Glutamatergic neuron (in vitro differentiated cells): ENCODE measurements at regions not wholly inside any gene's neighbourhood (a gene's known extent, or its start where the extent isn't known, plus 50 kb on each side); places are given as distances from the start of the nearest gene placed in this dataset.
"Not testable (repeated sequence)": the region's sequence is repeated elsewhere in the genome, so short reads cannot be mapped to it uniquely, and the experiment has no call there.

ENCODE experiments used
- DNase-seq: peaks from one replicate; pipeline ENCODE4 v3.0.0; 2022
- H3K27ac Mint-ChIP-seq: one replicate; pipeline ENCODE4 v1.8.0; 2020; ENCODE audit warnings: mild to moderate bottlenecking, mixed read lengths, inconsistent platforms; ENCODE audit not compliant: unreplicated experiment
- H3K27me3 Mint-ChIP-seq: one replicate; pipeline ENCODE4 v1.8.0; 2020; ENCODE audit warnings: mild to moderate bottlenecking, moderate library complexity, mixed read lengths, inconsistent platforms; ENCODE audit not compliant: unreplicated experiment
- H3K36me3 Mint-ChIP-seq: one replicate; pipeline ENCODE4 v1.8.0; 2020; ENCODE audit warnings: mild to moderate bottlenecking, mixed read lengths, inconsistent platforms; ENCODE audit not compliant: unreplicated experiment
- H3K4me1 Mint-ChIP-seq: one replicate; pipeline ENCODE4 v1.8.0; 2020; ENCODE audit warnings: mild to moderate bottlenecking, low read depth, mixed read lengths, inconsistent platforms; ENCODE audit not compliant: unreplicated experiment
- H3K4me3 Mint-ChIP-seq: one replicate; pipeline ENCODE4 v1.8.0; 2020; ENCODE audit warnings: mild to moderate bottlenecking, mixed read lengths, inconsistent platforms; ENCODE audit not compliant: unreplicated experiment
- H3K9me3 Mint-ChIP-seq: one replicate; pipeline ENCODE4 v1.8.0; 2020; ENCODE audit warnings: mild to moderate bottlenecking, moderate library complexity, mixed read lengths, inconsistent platforms; ENCODE audit not compliant: unreplicated experiment
- TF ChIP-seq, protein P1 (sequence below): fragments of 200-600 bp; sonication (generic); IDR thresholded peaks from one replicate; pipeline ENCODE4 v1.5.0; 2021; ENCODE audit not compliant: partially characterized antibody, unreplicated experiment

DNA sequence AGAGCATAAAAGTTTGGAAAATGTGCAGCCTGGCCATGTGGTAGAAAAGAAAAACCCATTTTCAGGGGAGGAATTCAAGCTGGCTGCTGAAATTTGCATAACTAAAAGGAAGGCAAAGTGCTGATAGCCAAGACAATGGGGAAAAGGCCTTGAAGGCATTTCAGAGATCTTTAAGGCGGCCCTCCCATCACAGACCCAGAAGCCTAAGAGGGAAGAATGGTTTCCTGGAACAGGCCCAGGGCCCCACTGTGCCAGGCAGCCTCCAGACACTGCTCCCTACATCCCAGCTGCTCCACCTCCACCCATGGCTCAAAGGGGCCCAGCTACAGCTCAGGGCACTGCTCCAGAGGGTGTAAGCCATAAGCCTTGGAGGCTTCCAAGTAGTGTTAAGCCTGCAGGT is 158.0 kb upstream of the PRDX4 start:
- H3K4me3 Mint-ChIP-seq: no peak overlapping the region
- TF ChIP-seq, protein P1, sequence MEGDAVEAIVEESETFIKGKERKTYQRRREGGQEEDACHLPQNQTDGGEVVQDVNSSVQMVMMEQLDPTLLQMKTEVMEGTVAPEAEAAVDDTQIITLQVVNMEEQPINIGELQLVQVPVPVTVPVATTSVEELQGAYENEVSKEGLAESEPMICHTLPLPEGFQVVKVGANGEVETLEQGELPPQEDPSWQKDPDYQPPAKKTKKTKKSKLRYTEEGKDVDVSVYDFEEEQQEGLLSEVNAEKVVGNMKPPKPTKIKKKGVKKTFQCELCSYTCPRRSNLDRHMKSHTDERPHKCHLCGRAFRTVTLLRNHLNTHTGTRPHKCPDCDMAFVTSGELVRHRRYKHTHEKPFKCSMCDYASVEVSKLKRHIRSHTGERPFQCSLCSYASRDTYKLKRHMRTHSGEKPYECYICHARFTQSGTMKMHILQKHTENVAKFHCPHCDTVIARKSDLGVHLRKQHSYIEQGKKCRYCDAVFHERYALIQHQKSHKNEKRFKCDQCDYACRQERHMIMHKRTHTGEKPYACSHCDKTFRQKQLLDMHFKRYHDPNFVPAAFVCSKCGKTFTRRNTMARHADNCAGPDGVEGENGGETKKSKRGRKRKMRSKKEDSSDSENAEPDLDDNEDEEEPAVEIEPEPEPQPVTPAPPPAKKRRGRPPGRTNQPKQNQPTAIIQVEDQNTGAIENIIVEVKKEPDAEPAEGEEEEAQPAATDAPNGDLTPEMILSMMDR: no peak
- no peaks in the 10 kb centered on the region for H3K9me3 Mint-ChIP-seq
- H3K27ac Mint-ChIP-seq: no peak overlapping the region
- no peaks in the 10 kb centered on the region for H3K27me3 Mint-ChIP-seq
- H3K4me1 Mint-ChIP-seq: peaks cover 13% of the 10 kb centered on the region
- DNase-seq: no peak
- H3K36me3 Mint-ChIP-seq: no peaks in the 10 kb centered on the region

GRCh38 chrX:23511793-23512192 is 155.5 kb upstream of the PRDX4 start:
- H3K27me3 Mint-ChIP-seq: no peaks in the 10 kb centered on the region
- H3K27ac Mint-ChIP-seq: no peak overlapping the region
- H3K36me3 Mint-ChIP-seq: no peaks in the 10 kb centered on the region
- H3K4me1 Mint-ChIP-seq: peaks cover 7% of the 10 kb centered on the region
- no peak for DNase-seq
- TF ChIP-seq, protein P1: no peak
- H3K4me3 Mint-ChIP-seq: no peak overlapping the region
- H3K9me3 Mint-ChIP-seq: no peaks in the 10 kb centered on the region

GRCh38 chrX:23513121-23513520 is 154.2 kb upstream of the PRDX4 start:
- TF ChIP-seq, protein P1: no peak
- DNase-seq: no peak
- H3K4me3 Mint-ChIP-seq: no peak overlapping the region
- H3K27me3 Mint-ChIP-seq: no peaks in the 10 kb centered on the region
- H3K27ac Mint-ChIP-seq: no peak overlapping the region
- H3K36me3 Mint-ChIP-seq: no peaks in the 10 kb centered on the region
- H3K9me3 Mint-ChIP-seq: no peaks in the 10 kb centered on the region
- H3K4me1 Mint-ChIP-seq: peaks cover 7% of the 10 kb centered on the region

- H3K27me3 Mint-ChIP-seq: no peaks in the 10 kb centered on the region
- no peak for DNase-seq
- H3K4me3 Mint-ChIP-seq: no peak overlapping the region
- H3K27ac Mint-ChIP-seq: peak overlapping the region; percentile 50
- no peaks in the 10 kb centered on the region for H3K36me3 Mint-ChIP-seq
- peaks cover 7% of the 10 kb centered on the region for H3K4me1 Mint-ChIP-seq
- H3K9me3 Mint-ChIP-seq: no peaks in the 10 kb centered on the region
- TF ChIP-seq, protein P1: no peak
These were observed 153.2 kb upstream of the PRDX4 start for GRCh38 chrX:23514082-23514481.

DNA sequence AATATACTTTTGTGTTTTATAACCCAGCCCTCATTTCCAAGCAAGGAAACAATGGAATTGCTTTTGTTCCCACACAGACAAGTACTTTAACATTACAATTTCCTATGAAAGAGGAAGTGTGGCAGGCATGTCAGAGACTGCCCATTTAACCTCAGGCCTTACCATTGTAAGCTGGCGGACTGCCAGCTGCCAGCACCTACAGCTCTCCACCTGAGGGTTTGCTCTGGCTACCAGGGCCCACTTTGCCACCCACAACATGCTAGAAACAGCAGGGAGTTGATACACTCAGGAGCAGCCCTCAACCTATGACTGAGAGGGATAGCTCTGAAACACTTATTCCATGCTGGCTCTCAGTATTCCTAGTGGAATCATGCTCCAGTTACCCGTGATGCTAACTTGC is 152.3 kb upstream of the PRDX4 start:
- Mint-ChIP-seq H3K27me3 (no peaks in the 10 kb centered on the region), H3K4me1 (peaks cover 7% of the 10 kb centered on the region), H3K36me3 (no peaks in the 10 kb centered on the region), H3K4me3 (no peak overlapping the region), H3K9me3 (no peaks in the 10 kb centered on the region), H3K27ac (no peak overlapping the region)
- TF ChIP-seq, protein P1: no peak
- DNase-seq: no peak

DNA sequence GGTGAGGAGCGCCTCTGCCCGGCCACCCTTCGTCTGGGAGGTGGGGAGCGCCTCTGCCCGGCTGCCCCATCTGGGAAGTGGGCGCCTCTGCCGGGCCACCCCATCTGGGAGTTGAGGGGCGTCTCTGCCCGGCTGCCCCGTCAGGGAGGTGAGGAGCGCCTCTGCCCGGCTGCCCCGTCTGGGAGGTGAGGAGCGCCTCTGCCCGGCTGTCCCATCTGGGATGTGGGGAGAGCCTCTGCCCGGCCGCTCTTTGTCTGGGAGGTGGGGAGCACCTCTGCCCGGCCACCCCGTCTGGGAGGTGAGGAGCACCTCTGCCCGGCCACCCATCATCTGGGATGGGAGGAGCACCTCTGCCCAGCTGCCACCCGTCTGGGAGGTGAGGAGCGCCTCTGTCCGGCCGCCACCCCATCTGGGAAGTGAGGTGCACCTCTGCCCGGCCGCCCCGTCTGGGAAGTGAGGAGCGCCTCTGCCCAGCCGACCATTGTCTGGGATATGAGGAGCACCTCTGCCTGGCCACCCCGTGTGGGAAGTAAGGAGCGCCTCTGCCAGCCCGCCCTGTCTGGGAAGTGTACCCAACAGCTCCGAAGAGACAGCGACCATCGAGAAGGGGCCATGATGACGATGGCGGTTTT is 144.2 kb upstream of the PRDX4 start:
- H3K4me1 Mint-ChIP-seq, H3K36me3 Mint-ChIP-seq, H3K9me3 Mint-ChIP-seq, H3K27ac Mint-ChIP-seq, H3K4me3 Mint-ChIP-seq, DNase-seq, H3K27me3 Mint-ChIP-seq: not testable (repeated sequence)
